ENCODE measurements at regions not wholly inside any gene's neighbourhood (a gene's known extent, or its start where the extent isn't known, plus 50 kb on each side); places are given as distances from the start of the nearest gene placed in this dataset.

- TF ChIP-seq CTCF (IDR thresholded peaks at IDR 0.05; ENCODE audit: insufficient read depth, low read length, poor library complexity, severe bottlenecking) (no peak), EZH2phosphoT487 (conservative IDR thresholded peaks at IDR 0.05; ENCODE audit: low read length) (no peak)
These were observed 117.1 kb downstream of the NUDT12 start for GRCh38 chr5:103445426-103446035.

All from SU-DHL-6 (cell line).